Activated naive CD4-positive, alpha-beta T cell treated with anti-CD3 and anti-CD28 coated beads, Interleukin-2, amount 10 ng/mL, durations not matched to agents 7 days and 5 days (primary cell): ENCODE measurements at regions not wholly inside any gene's neighbourhood (a gene's known extent, or its start where the extent isn't known, plus 50 kb on each side); places are given as distances from the start of the nearest gene placed in this dataset.

Experiments used
- CTCF ChIA-PET: fragments of 350-600 bp; sonication (Branson Sonifier 250); formaldehyde crosslinking; loops from one replicate; lab custom pipeline; 2021; ENCODE audit warnings: antibody characterized with exemption; lab: Charles Lee
- DNase-seq: peaks from one replicate; pipeline ENCODE4 v3.0.0-alpha.2; 2020
- H3K27ac Mint-ChIP-seq: one replicate; pipeline ENCODE4 v1.8.0; 2021; ENCODE audit warnings: mild to moderate bottlenecking, moderate library complexity, mixed read lengths
- H3K27me3 Mint-ChIP-seq: one replicate; pipeline ENCODE4 v1.8.0; 2021; ENCODE audit warnings: mild to moderate bottlenecking, mixed read lengths
- H3K36me3 Mint-ChIP-seq: one replicate; pipeline ENCODE4 v1.8.0; 2021; ENCODE audit warnings: mixed read lengths
- H3K4me1 Mint-ChIP-seq: one replicate; pipeline ENCODE4 v1.8.0; 2021; ENCODE audit warnings: mixed read lengths
- H3K4me3 Mint-ChIP-seq: one replicate; pipeline ENCODE4 v1.8.0; 2021; ENCODE audit warnings: mild to moderate bottlenecking, moderate library complexity, mixed read lengths
- H3K9me3 Mint-ChIP-seq: one replicate; pipeline ENCODE4 v1.8.0; 2021; ENCODE audit warnings: mixed read lengths

DNA sequence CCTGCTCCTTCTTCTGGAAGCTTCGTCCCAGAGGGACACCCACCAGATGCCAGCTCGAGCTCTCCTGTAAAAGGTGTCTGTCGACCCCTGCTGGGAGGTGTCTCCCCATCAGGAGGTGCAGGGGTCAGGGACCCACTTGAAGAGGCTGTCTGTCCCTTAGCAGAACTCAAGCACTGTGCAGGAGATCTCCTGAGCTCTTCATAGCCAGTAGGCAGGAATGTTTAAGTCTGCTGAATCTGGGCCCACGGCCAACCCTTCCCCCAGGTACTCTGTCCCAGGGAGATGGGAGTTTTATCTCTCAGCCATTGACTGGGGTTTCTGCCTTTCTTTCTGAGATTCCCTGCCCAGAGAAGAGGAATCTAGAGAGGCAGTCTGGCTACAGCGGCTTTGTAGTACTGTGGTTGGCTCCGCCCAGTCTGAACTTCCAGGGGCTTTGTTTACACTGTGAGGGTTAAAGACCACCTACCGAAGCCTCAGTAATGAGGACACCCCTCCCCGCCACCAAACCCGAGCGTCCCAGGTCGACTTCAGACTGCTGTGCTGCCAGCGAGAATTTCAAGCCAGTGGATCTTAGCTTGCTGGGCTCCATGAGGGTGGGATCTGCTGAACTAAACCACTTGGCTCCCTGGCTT lies 1383.0 kb upstream of the TENM3 start:
- H3K4me1 Mint-ChIP-seq, result no peaks in the 10 kb centered on the region
- peaks cover 19% of the 10 kb centered on the region for H3K9me3 Mint-ChIP-seq
- CTCF ChIA-PET, result no interaction called here
- H3K27me3 Mint-ChIP-seq, result no peaks in the 10 kb centered on the region
- H3K4me3 Mint-ChIP-seq, result no peak overlapping the region
- no peaks in the 10 kb centered on the region for H3K36me3 Mint-ChIP-seq
- H3K27ac Mint-ChIP-seq, result no peak overlapping the region
- no peak for DNase-seq

DNA sequence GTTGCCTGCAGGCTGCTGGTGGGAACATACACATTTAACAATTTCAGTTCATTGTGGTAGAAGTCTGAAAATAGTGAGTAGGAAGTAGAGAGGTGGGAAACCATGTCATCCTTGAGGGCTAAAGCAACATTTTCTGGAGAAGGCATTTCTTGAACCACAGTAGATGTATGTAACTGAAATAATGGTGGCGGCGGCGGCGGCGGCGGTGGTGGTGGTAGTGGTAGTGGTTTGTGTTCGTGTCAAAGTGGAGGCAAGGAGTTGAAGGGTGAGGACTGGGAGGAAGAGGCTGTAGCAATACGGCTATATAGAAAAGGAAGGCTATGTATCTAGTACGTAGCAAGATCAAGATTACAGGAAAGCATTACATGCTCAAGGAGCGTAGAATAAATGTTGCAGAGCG lies 1381.6 kb upstream of the TENM3 start:
- H3K27ac Mint-ChIP-seq, result no peak overlapping the region
- no peaks in the 10 kb centered on the region for H3K4me1 Mint-ChIP-seq
- H3K27me3 Mint-ChIP-seq, result no peaks in the 10 kb centered on the region
- H3K36me3 Mint-ChIP-seq, result no peaks in the 10 kb centered on the region
- no peak for DNase-seq
- CTCF ChIA-PET, result no interaction called here
- no peak overlapping the region for H3K4me3 Mint-ChIP-seq
- peaks cover 19% of the 10 kb centered on the region for H3K9me3 Mint-ChIP-seq

GRCh38 chr4:180866933-180867643 lies 1376.1 kb upstream of the TENM3 start:
- Mint-ChIP-seq H3K27me3 (no peaks in the 10 kb centered on the region), H3K4me3 (no peak overlapping the region), H3K27ac (no peak overlapping the region), H3K36me3 (no peaks in the 10 kb centered on the region), H3K9me3 (peaks cover 5% of the 10 kb centered on the region), H3K4me1 (no peaks in the 10 kb centered on the region)
- DNase-seq, result no peak
- CTCF ChIA-PET, result no interaction called here

GRCh38 chr4:180870623-180871022 lies 1372.6 kb upstream of the TENM3 start:
- CTCF ChIA-PET, result no interaction called here
- Mint-ChIP-seq H3K27me3 (no peaks in the 10 kb centered on the region), H3K9me3 (no peaks in the 10 kb centered on the region), H3K4me3 (no peak overlapping the region), H3K27ac (no peak overlapping the region), H3K36me3 (no peaks in the 10 kb centered on the region), H3K4me1 (no peaks in the 10 kb centered on the region)
- DNase-seq, result no peak

GRCh38 chr4:180898305-180898704 lies 1344.9 kb upstream of the TENM3 start:
- Mint-ChIP-seq H3K4me3 (no peak overlapping the region), H3K27ac (no peak overlapping the region), H3K4me1 (no peaks in the 10 kb centered on the region), H3K36me3 (no peaks in the 10 kb centered on the region), H3K9me3 (peaks cover 10% of the 10 kb centered on the region), H3K27me3 (no peaks in the 10 kb centered on the region)
- CTCF ChIA-PET, result no interaction called here
- no peak for DNase-seq

- no peaks in the 10 kb centered on the region for H3K4me1 Mint-ChIP-seq
- H3K27ac Mint-ChIP-seq, result no peak overlapping the region
- no peaks in the 10 kb centered on the region for H3K36me3 Mint-ChIP-seq
- H3K27me3 Mint-ChIP-seq, result no peaks in the 10 kb centered on the region
- peaks cover 10% of the 10 kb centered on the region for H3K9me3 Mint-ChIP-seq
- CTCF ChIA-PET, result no interaction called here
- no peak overlapping the region for H3K4me3 Mint-ChIP-seq
- no peak for DNase-seq
Observed at GRCh38 chr4:180900781-180901180, 1342.4 kb upstream of the TENM3 start.

DNA sequence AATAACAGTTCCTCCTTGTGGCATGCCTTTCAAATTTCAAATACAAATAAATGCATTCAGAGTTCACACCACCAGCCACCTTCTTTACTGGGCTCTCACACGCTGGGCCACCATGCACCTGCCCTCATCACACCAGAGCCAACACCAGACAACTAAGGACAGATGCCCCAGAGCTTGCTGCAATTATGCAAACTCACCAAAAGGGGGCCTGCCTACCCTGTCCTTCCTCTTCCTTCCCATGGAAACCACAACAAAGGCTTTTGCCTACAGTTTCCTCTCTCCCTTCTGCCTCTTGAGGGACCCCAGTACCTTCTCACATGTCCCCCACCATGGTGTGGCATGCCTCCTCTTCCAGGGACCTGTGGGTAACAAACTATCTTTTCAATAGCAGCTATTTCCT lies 1333.9 kb upstream of the TENM3 start:
- H3K27ac Mint-ChIP-seq, result no peak overlapping the region
- no peaks in the 10 kb centered on the region for H3K27me3 Mint-ChIP-seq
- no peaks in the 10 kb centered on the region for H3K4me1 Mint-ChIP-seq
- no peak overlapping the region for H3K4me3 Mint-ChIP-seq
- peaks cover 2% of the 10 kb centered on the region for H3K9me3 Mint-ChIP-seq
- no peak for DNase-seq
- CTCF ChIA-PET, result no interaction called here
- no peaks in the 10 kb centered on the region for H3K36me3 Mint-ChIP-seq

GRCh38 chr4:180913750-180914149 lies 1329.5 kb upstream of the TENM3 start:
- H3K36me3 Mint-ChIP-seq, result no peaks in the 10 kb centered on the region
- no peak overlapping the region for H3K4me3 Mint-ChIP-seq
- peaks cover 2% of the 10 kb centered on the region for H3K9me3 Mint-ChIP-seq
- no peaks in the 10 kb centered on the region for H3K4me1 Mint-ChIP-seq
- CTCF ChIA-PET, result no interaction called here
- no peaks in the 10 kb centered on the region for H3K27me3 Mint-ChIP-seq
- DNase-seq, result no peak
- no peak overlapping the region for H3K27ac Mint-ChIP-seq

GRCh38 chr4:180923486-180923885 lies 1319.7 kb upstream of the TENM3 start:
- Mint-ChIP-seq H3K4me3 (no peak overlapping the region), H3K27me3 (no peaks in the 10 kb centered on the region), H3K9me3 (no peaks in the 10 kb centered on the region), H3K4me1 (no peaks in the 10 kb centered on the region), H3K36me3 (no peaks in the 10 kb centered on the region), H3K27ac (no peak overlapping the region)
- no peak for DNase-seq
- CTCF ChIA-PET, result no interaction called here

DNA sequence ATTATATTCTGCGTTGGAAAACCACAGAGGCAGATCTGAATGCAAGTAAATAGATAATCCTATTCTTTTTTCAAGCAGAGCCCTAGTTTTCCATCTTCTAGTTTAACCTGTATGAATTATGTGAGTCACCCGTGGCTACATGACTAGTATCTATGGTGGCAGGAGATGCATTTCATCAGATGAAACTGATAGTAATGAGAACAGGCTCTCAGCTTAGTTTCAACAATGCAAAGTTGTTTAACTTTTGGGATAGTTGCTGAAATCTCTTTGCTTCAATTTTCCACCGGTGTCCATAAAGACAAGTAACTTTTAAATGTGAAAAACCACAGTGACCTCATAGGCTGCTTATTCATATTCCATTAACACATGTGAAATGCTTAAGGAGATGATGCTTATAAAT lies 1317.4 kb upstream of the TENM3 start:
- Mint-ChIP-seq H3K27me3 (no peaks in the 10 kb centered on the region), H3K4me1 (no peaks in the 10 kb centered on the region), H3K9me3 (no peaks in the 10 kb centered on the region), H3K4me3 (no peak overlapping the region), H3K27ac (no peak overlapping the region), H3K36me3 (no peaks in the 10 kb centered on the region)
- CTCF ChIA-PET, result no interaction called here
- DNase-seq, result no peak

- Mint-ChIP-seq H3K27ac (no peak overlapping the region), H3K4me1 (no peaks in the 10 kb centered on the region), H3K4me3 (no peak overlapping the region), H3K27me3 (no peaks in the 10 kb centered on the region), H3K36me3 (no peaks in the 10 kb centered on the region), H3K9me3 (no peaks in the 10 kb centered on the region)
- no peak for DNase-seq
- CTCF ChIA-PET, result no interaction called here
Observed at GRCh38 chr4:180926277-180926676, 1316.9 kb upstream of the TENM3 start.

- CTCF ChIA-PET, result no interaction called here
- peaks cover 7% of the 10 kb centered on the region for H3K9me3 Mint-ChIP-seq
Observed at GRCh38 chr4:180932370-180933001, 1310.7 kb upstream of the TENM3 start.

GRCh38 chr4:180937083-180937482 lies 1306.1 kb upstream of the TENM3 start:
- Mint-ChIP-seq H3K36me3 (no peaks in the 10 kb centered on the region), H3K27ac (no peak overlapping the region), H3K27me3 (no peaks in the 10 kb centered on the region), H3K9me3 (peaks cover 7% of the 10 kb centered on the region), H3K4me1 (no peaks in the 10 kb centered on the region), H3K4me3 (no peak overlapping the region)
- CTCF ChIA-PET, result no interaction called here
- DNase-seq, result no peak

More at GRCh38 chr4:180932370-180933001, 1310.7 kb upstream of the TENM3 start:
- no peaks in the 10 kb centered on the region for H3K4me1 Mint-ChIP-seq
- no peaks in the 10 kb centered on the region for H3K36me3 Mint-ChIP-seq
- H3K4me3 Mint-ChIP-seq, result no peak overlapping the region
- H3K27me3 Mint-ChIP-seq, result no peaks in the 10 kb centered on the region
- H3K27ac Mint-ChIP-seq, result no peak overlapping the region
- no peak for DNase-seq

DNA sequence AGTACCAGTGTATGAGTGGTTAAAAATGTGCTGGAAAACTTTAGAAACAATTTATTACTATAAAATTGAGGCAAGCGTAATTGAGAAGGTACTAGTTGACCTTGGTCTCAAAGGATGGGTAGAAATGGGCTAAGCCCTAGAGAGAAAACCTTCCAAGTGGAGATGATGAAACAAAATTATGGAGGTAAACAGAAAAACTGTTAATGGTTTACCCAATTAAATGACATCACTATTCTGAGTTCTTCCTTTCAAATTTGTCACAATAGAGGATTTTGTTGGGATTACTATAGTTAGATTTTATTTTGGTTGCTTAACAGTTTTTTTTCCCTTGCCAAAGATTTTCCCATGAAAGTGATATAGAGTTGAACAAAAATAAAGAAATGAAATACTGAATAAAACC lies 1302.5 kb upstream of the TENM3 start:
- H3K4me3 Mint-ChIP-seq, result no peak overlapping the region
- CTCF ChIA-PET, result no interaction called here
- no peak for DNase-seq
- no peaks in the 10 kb centered on the region for H3K4me1 Mint-ChIP-seq
- no peaks in the 10 kb centered on the region for H3K9me3 Mint-ChIP-seq
- H3K36me3 Mint-ChIP-seq, result no peaks in the 10 kb centered on the region
- H3K27me3 Mint-ChIP-seq, result no peaks in the 10 kb centered on the region
- H3K27ac Mint-ChIP-seq, result no peak overlapping the region

- Mint-ChIP-seq H3K4me1 (no peaks in the 10 kb centered on the region), H3K27ac (no peak overlapping the region), H3K4me3 (no peak overlapping the region), H3K36me3 (no peaks in the 10 kb centered on the region), H3K27me3 (no peaks in the 10 kb centered on the region), H3K9me3 (no peaks in the 10 kb centered on the region)
- CTCF ChIA-PET, result no interaction called here
- no peak for DNase-seq
Observed at GRCh38 chr4:180942367-180942916, 1300.8 kb upstream of the TENM3 start.
